Upper lobe of left lung (tissue), 4 donors: ENCODE measurements at regions not wholly inside any gene's neighbourhood (a gene's known extent, or its start where the extent isn't known, plus 50 kb on each side); places are given as distances from the start of the nearest gene placed in this dataset.

ENCODE experiments used
- EP300 ChIP-seq, 4 donors: sonication (generic); formaldehyde crosslinking; IDR thresholded peaks; one replicate each; pipeline ENCODE4 v1.5.1; 2017; ENCODE audit warnings: antibody characterized with exemption in 4 of 4, control low read depth in 2 of 4
- POLR2A ChIP-seq, 4 donors: fragments of 450-650 bp; IDR thresholded peaks; one replicate each; pipeline ENCODE4 v1.5.1; 2016 to 2017; ENCODE audit warnings: antibody characterized with exemption in 4 of 4, mild to moderate bottlenecking in 2 of 4

DNA sequence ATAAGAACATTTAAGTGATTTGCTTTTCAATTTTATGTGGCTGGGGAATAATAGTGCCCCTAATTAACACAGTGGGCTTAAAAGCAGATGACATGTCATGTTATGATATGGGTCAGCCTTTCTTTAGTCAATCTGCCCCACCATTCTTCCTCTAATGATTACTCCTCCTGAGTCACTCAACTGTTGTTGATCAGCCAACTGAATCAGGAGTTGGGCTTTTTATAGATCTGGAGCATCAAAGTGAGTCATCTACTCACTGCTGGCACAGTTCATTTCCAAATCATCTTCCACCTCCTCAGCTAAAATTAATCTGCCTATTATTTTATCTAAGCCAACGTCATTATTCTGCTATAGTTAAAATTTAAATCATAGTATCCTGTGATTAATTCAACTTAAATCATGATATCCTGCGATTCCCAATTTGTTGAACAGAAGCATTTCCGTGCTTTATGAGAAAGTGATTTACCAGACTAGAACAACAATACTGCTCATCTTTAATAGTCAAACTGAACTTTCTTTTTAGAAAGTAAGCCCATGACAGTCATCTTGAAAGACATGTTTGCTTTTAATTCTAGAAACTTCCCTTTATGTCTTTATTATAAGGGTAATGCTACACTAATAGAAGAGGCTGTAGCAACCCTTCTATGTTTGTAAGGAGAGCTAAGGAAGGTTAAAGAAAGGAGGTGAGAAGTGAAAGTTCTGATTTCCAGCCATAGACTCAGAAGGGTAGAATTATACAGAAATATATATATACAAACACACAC lies 551.4 kb downstream of the TBC1D4 start:
- TF ChIP-seq POLR2A (IDR thresholded peaks at IDR 0.05) (no peak), EP300 (IDR thresholded peaks at IDR 0.05) (no peak)
